ENCODE measurements at regions not wholly inside any gene's neighbourhood (a gene's known extent, or its start where the extent isn't known, plus 50 kb on each side); places are given as distances from the start of the nearest gene placed in this dataset.

- H3K9me3 ChIP-seq = no peaks in the 10 kb centered on the region
- no peaks in the 10 kb centered on the region for H3K27me3 ChIP-seq
- no peak overlapping the region for H3K27ac ChIP-seq
- no peak overlapping the region for H3K4me3 ChIP-seq
- DNase-seq = no peak
- ATAC-seq = no peak
- H3K36me3 ChIP-seq (replicated peaks in 1 of 2; ENCODE audit: insufficient read depth in 1 of 2, low read depth in 2 of 2) = no peaks in the 10 kb centered on the region
- intact Hi-C loops (cut with DNase I) = no loop called here
- 68 to 71% methylated on average over 15 of the region's 15 CpGs for WGBS, 2 donors
- TF ChIP-seq CTCF (IDR thresholded peaks at IDR 0.05) = no peak
- no peak for TF ChIP-seq POLR2A (IDR thresholded peaks at IDR 0.05)
- no peaks in the 10 kb centered on the region for H3K4me1 ChIP-seq
Measured at GRCh38 chr2:15038366-15039364, 406.1 kb downstream of the LRATD1 start.

GRCh38 chr2:15040429-15041084 is 408.0 kb downstream of the LRATD1 start:
- no peaks in the 10 kb centered on the region for H3K4me1 ChIP-seq
- no peaks in the 10 kb centered on the region for H3K27me3 ChIP-seq
- intact Hi-C loops (cut with DNase I) = no loop called here
- DNase-seq (peak in 1 of 4 donors; percentile 28), ATAC-seq (no peak)
- no peaks in the 10 kb centered on the region for H3K9me3 ChIP-seq
- H3K27ac ChIP-seq = no peak overlapping the region
- no peak overlapping the region for H3K4me3 ChIP-seq
- H3K36me3 ChIP-seq (replicated peaks in 1 of 2; ENCODE audit: insufficient read depth in 1 of 2, low read depth in 2 of 2) = no peaks in the 10 kb centered on the region
- TF ChIP-seq POLR2A (IDR thresholded peaks at IDR 0.05) (no peak), CTCF (IDR thresholded peaks at IDR 0.05) (no peak)
- 60 to 65% methylated on average over 8 of the region's 8 CpGs for WGBS, 2 donors

- Histone ChIP-seq H3K36me3 (replicated peaks in 1 of 2; ENCODE audit: insufficient read depth in 1 of 2, low read depth in 2 of 2) (no peaks in the 10 kb centered on the region), H3K27ac (no peak overlapping the region), H3K4me3 (no peak overlapping the region), H3K4me1 (no peaks in the 10 kb centered on the region), H3K9me3 (no peaks in the 10 kb centered on the region), H3K27me3 (no peaks in the 10 kb centered on the region)
- DNase-seq (peak in 2 of 4 donors; percentile 9 to 34), ATAC-seq (no peak)
- intact Hi-C loops (cut with DNase I) = no loop called here
- WGBS, 2 donors = 59 to 75% methylated on average over 5 of the region's 5 CpGs
- TF ChIP-seq CTCF (IDR thresholded peaks at IDR 0.05) (no peak), POLR2A (IDR thresholded peaks at IDR 0.05) (no peak)
Measured at GRCh38 chr2:15041429-15041837, 408.9 kb downstream of the LRATD1 start.

GRCh38 chr2:15042801-15043217 is 410.3 kb downstream of the LRATD1 start:
- WGBS, 2 donors = 81 to 90% methylated on average over 6 of the region's 6 CpGs
- Histone ChIP-seq H3K36me3 (replicated peaks in 1 of 2; ENCODE audit: insufficient read depth in 1 of 2, low read depth in 2 of 2) (no peaks in the 10 kb centered on the region), H3K9me3 (no peaks in the 10 kb centered on the region), H3K4me3 (no peak overlapping the region), H3K27me3 (no peaks in the 10 kb centered on the region), H3K27ac (no peak overlapping the region), H3K4me1 (no peaks in the 10 kb centered on the region)
- DNase-seq (no peak), ATAC-seq (no peak)
- intact Hi-C loops (cut with DNase I) = no loop called here
- TF ChIP-seq CTCF (IDR thresholded peaks at IDR 0.05) (no peak), POLR2A (IDR thresholded peaks at IDR 0.05) (no peak)
